ENCODE measurements at regions not wholly inside any gene's neighbourhood (a gene's known extent, or its start where the extent isn't known, plus 50 kb on each side); places are given as distances from the start of the nearest gene placed in this dataset.

DNA sequence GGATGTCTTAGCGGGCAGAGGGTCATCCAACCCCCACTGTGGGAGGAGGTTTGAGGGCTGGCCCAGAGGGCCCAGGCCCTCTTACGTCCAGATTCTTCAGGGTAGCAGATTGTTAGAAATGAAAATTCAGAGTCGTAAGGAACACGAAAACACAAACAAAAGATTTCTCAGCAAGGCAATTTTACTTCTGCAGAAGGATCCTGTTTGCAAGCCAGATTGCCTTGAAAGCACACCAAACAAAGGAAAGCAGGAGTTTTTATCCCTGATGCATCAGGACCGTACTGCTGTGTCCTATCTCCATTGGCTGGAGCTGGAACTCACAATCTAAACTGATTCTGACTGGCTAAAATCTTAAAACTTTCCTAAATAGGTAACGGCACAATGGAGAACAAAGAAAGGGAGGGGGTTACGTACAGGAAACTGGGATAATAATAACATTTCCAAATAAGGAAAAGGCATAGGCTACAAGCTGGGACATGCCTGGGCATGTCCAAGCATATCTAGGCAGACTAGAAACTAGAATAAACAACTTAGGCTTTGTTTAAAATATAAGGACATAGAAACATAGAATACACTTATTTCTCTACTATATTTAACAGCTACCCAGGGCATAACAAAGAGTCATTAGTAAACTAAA, 97.3 kb upstream of the C2CD4B start:
- no peak for TF ChIP-seq SPI1 (IDR thresholded peaks at IDR 0.05; ENCODE audit: low read depth, low read length)
- no peak for TF ChIP-seq POLR2AphosphoS5 (IDR thresholded peaks at IDR 0.05; ENCODE audit: low read depth, low read length)
- no peak for TF ChIP-seq POLR2A (IDR thresholded peaks at IDR 0.05; ENCODE audit: low read depth, low read length)
- no peak for TF ChIP-seq TAF1 (IDR thresholded peaks at IDR 0.05; ENCODE audit: low read depth, low read length)
- no peak for TF ChIP-seq POU2F2 (IDR thresholded peaks at IDR 0.05; ENCODE audit: low read depth, low read length)
